GM21528 (cell line): ENCODE measurements at regions not wholly inside any gene's neighbourhood (a gene's known extent, or its start where the extent isn't known, plus 50 kb on each side); places are given as distances from the start of the nearest gene placed in this dataset.

Source experiments
- ATAC-seq: cut with Tn5 transposase; IDR thresholded peaks from one replicate; pipeline ENCODE4 v1.9.1; 2021; ENCODE audit warnings: mild to moderate bottlenecking, moderate library complexity; ENCODE audit not compliant: unreplicated experiment, low FRiP score

DNA sequence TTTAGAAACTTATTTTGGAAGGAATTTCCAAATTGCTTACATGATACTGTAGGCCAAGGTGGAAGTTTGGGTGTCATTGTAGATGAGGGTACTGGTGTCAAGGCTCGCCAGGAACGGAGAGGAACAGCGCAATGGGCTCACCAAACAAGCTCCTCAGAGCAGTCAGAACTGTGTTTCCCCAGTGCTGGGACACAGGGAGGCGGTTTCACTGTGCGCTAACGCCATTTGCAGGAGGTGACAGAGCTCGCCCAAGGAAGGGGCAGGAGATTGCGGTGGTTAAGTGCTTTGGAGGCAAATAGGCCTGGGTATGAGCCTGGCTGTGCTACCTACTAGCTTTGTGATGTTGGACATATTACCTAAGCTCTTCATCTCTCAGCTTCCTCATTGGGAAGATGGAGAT is 57.3 kb downstream of the HHEX start:
- no peak for ATAC-seq

DNA sequence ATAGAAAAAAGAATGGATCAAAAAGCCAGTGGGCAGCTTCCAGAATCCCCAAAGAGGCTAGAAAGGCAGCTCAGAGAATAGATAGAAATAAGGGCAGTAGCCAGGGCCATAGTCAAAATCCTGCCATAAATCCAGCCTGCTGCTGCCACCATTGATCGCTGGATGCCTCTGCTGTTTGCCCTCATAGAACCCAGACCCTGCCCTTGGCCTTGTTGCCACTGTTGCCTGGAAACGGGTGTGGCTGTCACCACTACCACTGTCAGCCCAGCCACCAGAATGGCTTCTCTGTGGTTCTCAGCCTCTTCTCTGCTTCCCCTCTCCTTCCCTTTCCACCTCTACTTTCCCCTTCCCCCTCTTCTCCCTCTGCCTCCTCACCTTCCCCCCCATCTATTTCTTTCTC is 57.8 kb downstream of the HHEX start:
- no peak for ATAC-seq

DNA sequence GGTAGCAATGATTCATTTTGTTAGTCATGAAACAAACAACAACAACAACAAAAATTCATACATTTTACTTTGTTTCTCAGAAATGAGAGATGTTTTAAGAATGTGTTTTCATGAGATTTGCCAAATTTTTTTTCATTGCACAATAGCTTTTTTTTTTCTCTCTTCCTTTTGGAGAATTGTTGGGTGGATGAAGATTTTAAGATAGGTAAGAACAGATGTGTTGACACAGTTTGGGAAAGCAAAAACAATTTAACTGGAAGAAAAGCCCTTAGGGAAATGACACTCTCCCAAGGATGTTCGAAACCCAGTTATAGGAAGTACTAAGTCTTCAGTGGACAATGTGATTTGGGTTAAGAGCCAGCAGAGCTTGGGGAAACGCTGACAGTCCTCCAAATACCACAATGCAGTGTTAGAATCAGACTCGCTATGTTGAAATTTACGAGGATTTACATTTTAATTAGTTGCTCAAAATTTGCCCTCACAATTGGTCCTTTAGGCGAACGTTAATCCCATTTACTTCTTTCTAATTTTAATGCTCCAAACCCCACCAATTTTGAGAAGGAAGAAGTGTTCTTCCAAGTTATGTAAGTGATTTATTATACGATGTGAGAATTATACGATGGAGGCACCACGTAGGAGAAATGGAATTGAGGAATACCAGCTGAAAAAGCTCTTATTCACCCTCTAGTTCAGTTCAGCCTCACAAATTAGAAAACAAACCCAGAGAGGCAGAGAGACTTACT is 61.2 kb downstream of the HHEX start:
- ATAC-seq, result no peak

- no peak for ATAC-seq
Measured at GRCh38 chr10:92751534-92751811, 61.7 kb downstream of the HHEX start.

DNA sequence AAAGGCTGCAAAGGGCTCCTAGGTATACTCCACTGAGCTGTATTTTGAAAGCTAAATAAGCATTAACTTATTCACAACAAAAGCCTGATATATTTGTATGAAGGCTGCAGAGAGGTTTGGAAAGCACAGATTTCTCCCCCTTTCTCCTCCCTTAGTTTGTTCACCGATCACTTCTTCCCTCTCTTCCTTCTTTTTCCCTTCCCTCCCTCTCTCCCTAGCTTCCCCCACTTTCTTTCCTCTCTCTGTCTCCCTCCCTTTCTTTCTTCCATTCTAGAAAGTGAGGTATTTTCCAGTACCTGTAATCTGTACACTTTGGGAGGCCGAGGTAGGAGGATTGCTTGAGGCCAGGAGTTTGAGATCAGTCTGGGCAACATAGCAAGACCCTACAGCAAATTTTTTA is 62.1 kb downstream of the HHEX start:
- no peak for ATAC-seq

GRCh38 chr10:92753865-92754264 is 64.1 kb downstream of the HHEX start:
- ATAC-seq, result no peak

- ATAC-seq, result no peak
Measured at GRCh38 chr10:92755725-92756124, 66.0 kb downstream of the HHEX start.

GRCh38 chr10:92756201-92757065 is 66.7 kb downstream of the HHEX start:
- ATAC-seq, result peak; percentile 89

DNA sequence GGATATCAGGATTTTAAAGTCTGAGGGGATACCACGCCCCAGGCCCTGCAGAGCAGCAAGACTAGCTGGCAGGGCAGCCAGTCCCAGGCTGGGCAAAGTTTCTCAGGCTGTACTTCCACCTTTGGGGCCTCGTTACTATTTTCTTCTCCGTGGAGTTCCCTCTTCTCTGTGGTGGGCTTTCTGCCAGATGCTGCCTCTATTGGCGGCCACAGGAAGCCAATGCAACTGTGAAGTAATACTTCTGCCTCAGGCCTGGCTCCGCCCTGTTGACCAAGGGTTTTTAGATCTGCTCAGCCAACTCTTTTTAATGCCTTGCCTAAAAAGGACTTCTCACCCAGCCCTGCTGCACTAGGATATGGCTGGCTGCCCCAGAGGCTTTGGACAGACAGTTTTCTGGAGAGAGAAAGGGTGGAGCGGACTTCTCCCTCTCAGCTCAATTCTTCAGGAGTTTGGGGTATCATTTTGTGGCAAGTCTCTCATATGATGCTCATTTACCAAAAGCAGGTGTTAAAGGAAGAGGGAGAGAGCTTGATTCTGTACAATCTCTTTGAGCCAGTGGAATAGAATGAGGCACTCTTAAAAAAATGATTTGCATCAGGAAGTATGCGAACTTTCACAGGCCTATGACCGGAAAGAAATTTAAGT is 67.4 kb downstream of the HHEX start:
- peak; percentile 78 for ATAC-seq

DNA sequence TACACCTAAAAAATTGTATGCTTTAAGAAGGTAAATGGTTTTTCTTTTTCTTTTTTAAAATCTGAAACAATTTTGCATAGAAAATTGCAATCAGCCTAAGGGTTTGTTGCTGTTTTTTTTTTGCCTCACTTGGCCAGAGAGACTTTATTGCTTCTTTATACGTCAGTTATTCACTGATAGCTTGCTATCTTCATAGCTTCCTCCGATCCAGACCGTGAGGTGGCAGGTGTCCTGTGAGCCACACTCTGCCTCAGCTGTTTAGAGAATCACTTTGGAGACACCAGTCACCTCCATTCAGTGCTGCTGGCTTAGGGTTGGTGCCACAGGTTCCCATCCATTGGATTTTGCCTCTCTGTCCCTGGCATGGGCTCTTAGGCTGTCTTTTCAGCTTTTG is 68.0 kb downstream of the HHEX start:
- no peak for ATAC-seq

DNA sequence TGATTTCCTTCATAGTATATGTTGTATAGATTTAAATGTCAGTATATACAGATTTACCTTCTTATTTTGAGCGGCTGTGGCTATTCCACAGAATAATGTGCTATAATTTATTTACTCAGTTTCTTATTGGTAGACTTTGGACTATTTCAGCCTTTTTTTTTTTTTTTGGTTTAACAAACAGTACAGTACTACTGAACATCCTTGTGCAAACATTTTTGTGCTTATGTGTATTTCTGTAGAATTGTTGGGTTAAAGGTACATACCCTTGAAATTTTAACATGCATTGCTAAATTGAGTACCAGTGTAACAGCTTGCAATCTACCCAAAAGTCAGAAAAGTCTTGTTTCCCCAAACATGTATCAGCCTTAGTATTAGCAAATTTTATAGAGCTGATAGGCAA is 68.8 kb downstream of the HHEX start:
- no peak for ATAC-seq

DNA sequence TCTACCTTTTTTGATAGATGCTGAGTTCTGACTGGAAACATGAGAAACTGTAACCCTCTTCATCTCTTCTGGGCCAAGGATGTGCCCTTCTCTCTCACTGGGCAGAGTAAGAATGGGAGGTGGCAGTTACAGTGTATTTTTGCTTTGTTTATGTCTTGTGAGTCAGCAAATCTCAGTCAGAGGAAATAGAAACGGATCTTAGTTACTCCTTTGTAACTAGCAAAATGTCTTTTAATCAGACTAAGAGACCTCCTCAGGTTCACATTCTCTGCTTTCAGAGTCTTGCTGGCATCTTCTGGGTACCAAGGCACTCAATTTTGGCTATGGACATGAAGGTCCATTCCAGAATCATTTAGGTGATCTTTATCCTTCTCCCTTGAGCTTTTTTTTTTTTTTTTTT is 70.9 kb downstream of the HHEX start:
- no peak for ATAC-seq

GRCh38 chr10:92761571-92761970 is 71.8 kb downstream of the HHEX start:
- no peak for ATAC-seq

DNA sequence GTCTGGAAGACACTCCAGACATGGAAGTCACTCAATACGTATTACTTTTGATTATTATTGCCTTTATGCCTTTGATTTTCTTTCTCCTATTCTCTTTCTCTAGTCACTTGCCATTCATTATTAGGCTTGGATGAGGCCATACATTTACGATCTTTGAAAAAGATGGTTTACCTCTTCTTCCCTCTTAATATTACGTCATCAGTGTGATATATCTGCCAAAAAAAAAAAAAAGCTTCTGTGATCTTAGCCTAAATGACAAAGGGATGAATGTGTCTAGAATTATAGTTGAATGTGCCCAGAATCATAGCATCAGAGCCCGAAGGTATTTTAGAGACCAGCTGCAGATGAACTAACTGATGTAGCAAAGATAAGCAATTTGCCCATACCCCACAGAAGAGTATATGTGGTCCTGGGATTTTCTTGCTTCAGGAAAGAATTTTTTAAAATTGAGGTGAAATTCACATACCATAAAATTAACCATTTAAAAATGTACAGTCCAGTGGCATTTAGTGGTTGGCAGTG is 73.9 kb downstream of the HHEX start:
- ATAC-seq, result no peak

GRCh38 chr10:92766451-92766850 is 76.7 kb downstream of the HHEX start:
- ATAC-seq, result no peak

GRCh38 chr10:92768104-92768503 is 78.3 kb downstream of the HHEX start:
- no peak for ATAC-seq

DNA sequence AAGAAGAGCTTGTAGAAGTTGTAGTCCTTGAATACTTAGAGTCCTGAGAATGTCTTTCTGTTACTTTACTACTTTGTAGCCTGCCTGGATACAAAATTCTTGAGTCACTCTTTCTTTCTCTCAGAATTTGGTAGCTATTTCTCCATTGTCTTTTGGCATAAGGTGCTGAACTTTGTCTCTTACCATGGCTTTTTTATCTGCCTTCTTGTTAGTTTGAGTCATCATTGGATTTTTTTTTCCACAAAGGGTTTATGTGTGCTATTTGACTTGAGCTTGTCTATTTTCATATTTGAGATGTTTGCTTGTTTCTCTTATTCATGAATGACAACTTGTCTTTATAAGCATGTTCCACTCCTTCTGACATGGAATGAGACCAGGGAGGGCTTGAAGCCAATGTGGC is 74.5 kb upstream of the EXOC6 start:
- no peak for ATAC-seq

GRCh38 chr10:92778091-92778490 is 70.2 kb upstream of the EXOC6 start:
- ATAC-seq, result no peak

DNA sequence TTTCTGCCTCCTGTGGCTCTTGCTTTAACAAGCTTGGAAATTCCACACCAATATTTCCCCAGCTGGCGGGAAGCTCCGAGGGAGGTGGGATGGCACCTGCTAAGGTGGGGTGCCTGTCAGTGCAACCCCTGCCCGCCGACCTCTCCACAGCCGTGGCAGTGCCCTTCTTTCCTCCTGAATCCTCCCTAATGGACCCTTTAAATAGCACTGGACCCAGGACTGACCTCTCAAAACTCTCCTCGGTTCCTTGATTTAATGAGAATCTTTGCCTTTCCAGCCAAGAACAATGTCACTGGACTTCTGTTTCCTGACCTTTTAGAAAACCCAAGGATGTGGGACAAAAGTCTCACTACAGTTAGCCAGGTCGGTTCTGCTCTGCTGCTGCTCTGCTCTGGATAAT is 63.2 kb upstream of the EXOC6 start:
- no peak for ATAC-seq

DNA sequence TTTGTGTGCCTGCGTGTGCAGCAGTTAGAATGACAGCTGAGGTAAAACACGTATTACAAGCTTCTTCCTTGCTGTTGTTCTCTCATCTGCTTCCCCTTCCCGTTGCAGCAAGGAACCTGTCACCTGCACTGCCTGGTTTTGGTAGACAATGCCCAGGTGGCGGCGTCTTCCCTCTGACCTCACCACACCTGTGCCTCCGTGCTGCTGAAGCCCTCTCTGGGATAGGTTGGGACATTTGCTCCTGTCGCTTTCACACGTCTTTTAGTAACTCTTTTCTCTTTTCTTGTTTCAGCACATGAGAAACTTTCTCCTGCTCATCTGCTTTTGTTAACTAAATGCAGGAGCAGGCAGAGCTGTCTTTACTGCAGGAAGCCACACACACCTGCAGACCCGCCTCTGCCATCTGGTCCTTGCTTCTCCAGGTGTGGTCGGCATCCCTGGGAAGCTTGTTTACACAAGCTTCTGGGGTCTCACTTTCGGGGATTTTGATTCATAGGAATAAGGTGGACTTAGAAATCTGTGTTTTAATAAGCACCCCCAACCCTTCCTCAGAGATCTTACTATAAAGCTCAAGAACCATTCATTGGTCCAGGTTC is 60.7 kb upstream of the EXOC6 start:
- no peak for ATAC-seq

- no peak for ATAC-seq
Measured at GRCh38 chr10:92789067-92789466, 59.3 kb upstream of the EXOC6 start.
